ENCODE measurements at regions not wholly inside any gene's neighbourhood (a gene's known extent, or its start where the extent isn't known, plus 50 kb on each side); places are given as distances from the start of the nearest gene placed in this dataset.

- DNase-seq (ENCODE audit: low read depth, low spot score) (no peak), FAIRE-seq (no peak)
- Histone ChIP-seq H3K4me1 (ENCODE audit: control insufficient read depth, extremely low read depth, insufficient read depth, low read length) (peaks cover 9% of the 10 kb centered on the region), H3K9me1 (replicated peaks; ENCODE audit: control insufficient read depth, extremely low read depth, insufficient read depth, low read length) (no peaks in the 10 kb centered on the region), H3K4me3 (replicated peaks in 1 of 3; ENCODE audit: insufficient read depth in 1 of 3, low read depth in 1 of 3, low read length in 3 of 3) (no peak overlapping the region), H3K36me3 (ENCODE audit: control insufficient read depth in 2 of 2, extremely low read depth in 1 of 2, insufficient read depth in 2 of 2, low read length in 2 of 2) (no peaks in the 10 kb centered on the region), H4K20me1 (replicated peaks; ENCODE audit: control insufficient read depth, extremely low read depth, insufficient read depth, low read length) (no peaks in the 10 kb centered on the region), H3K27me3 (ENCODE audit: control insufficient read depth in 2 of 2, insufficient read depth in 2 of 2, low read length in 2 of 2) (no peaks in the 10 kb centered on the region), H3K9ac (replicated peaks; ENCODE audit: extremely low read depth, insufficient read depth, low read length) (no peak overlapping the region), H3K9me3 (replicated peaks; ENCODE audit: control insufficient read depth, insufficient read depth, low read length) (no peaks in the 10 kb centered on the region), H3K79me2 (ENCODE audit: control insufficient read depth, insufficient read depth, low read length) (no peaks in the 10 kb centered on the region), H2AFZ (ENCODE audit: low read depth, low read length) (no peak overlapping the region), H3K4me2 (ENCODE audit: insufficient read depth, low read length) (no peak overlapping the region), H3K27ac (ENCODE audit: insufficient read depth, low read depth, low read length) (no peak overlapping the region)
- dilution Hi-C loops (cut with MboI; ENCODE audit: extremely low pct_ligation_motif_present, low sequenced_read_pairs): no loop called here
- TF ChIP-seq GATA2 (IDR thresholded peaks at IDR 0.05; ENCODE audit: insufficient read depth, insufficient read length, low read depth, low read length) (no peak), FOS (IDR thresholded peaks at IDR 0.05; ENCODE audit: borderline replicate concordance, insufficient read depth, low read length) (no peak), EZH2 (IDR thresholded peaks at IDR 0.05; ENCODE audit: borderline replicate concordance, low read depth, low read length, severe bottlenecking) (no peak), POLR2AphosphoS5 (IDR thresholded peaks at IDR 0.05; ENCODE audit: insufficient read depth, low read depth, low read length) (no peak), POLR2A (IDR thresholded peaks at IDR 0.05; ENCODE audit: low read depth, low read length) (no peak), JUN (IDR thresholded peaks at IDR 0.05; ENCODE audit: borderline replicate concordance, insufficient read depth, insufficient read length, low read depth) (no peak), MYC (IDR thresholded peaks at IDR 0.05; ENCODE audit: low read depth, low read length) (no peak), MAX (IDR thresholded peaks at IDR 0.05; ENCODE audit: insufficient read depth, insufficient read length) (no peak), CTCF (IDR thresholded peaks at IDR 0.05; ENCODE audit: extremely low read depth in 1 of 2, insufficient read depth in 1 of 2, low read depth in 1 of 2, low read length in 2 of 2) (no peak)
- CTCF ChIA-PET: interaction anchor here (1.1 kb wide), 1 partner anchor 305 kb away, joined by 3 read pairs; no protein-coding TSS in a partner anchor
- intact Hi-C loops (cut with micrococcal nuclease): no loop called here
- POLR2A ChIA-PET: no interaction called here
- no TSS peak for BruUV-seq (replicated peaks)
Observed at GRCh38 chr14:71448431-71449315, 483.6 kb upstream of the RGS6 start.
